ENCODE measurements at regions not wholly inside any gene's neighbourhood (a gene's known extent, or its start where the extent isn't known, plus 50 kb on each side); places are given as distances from the start of the nearest gene placed in this dataset.

DNA sequence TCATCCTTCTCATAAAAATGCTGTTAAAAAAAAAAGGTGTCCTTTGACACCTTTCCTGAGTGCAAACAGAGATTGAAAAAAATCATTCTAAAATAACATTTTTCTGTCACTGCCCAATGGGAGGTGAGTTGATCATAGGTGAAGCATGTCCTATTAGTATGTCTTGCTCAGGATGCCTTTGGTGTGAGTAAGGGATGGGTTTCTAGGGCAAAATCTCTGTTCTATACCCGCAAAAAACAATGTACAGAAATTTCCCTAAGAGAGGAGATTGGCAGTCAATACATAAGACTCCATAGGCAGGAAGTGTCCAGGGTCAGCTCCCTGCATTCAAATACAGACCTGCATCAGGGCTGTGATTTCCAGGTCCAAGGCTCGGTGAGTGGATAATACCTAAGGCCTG lies 195.2 kb downstream of the DAD1 start:
- DNase-seq (ENCODE audit: low read depth in 2 of 3, low spot score in 2 of 3): no peak

GRCh38 chr14:22391908-22392565 lies 197.0 kb downstream of the DAD1 start:
- peak in 2 of 3 donors; percentile 81 to 91 for DNase-seq (ENCODE audit: low read depth in 2 of 3, low spot score in 2 of 3)

GRCh38 chr14:22390824-22391461 lies 198.1 kb downstream of the DAD1 start:
- DNase-seq (ENCODE audit: low read depth in 2 of 3, low spot score in 2 of 3): no peak

- no peak for DNase-seq (ENCODE audit: low read depth in 2 of 3, low spot score in 2 of 3)
Measured at GRCh38 chr14:22390195-22390594, 198.8 kb downstream of the DAD1 start.

DNA sequence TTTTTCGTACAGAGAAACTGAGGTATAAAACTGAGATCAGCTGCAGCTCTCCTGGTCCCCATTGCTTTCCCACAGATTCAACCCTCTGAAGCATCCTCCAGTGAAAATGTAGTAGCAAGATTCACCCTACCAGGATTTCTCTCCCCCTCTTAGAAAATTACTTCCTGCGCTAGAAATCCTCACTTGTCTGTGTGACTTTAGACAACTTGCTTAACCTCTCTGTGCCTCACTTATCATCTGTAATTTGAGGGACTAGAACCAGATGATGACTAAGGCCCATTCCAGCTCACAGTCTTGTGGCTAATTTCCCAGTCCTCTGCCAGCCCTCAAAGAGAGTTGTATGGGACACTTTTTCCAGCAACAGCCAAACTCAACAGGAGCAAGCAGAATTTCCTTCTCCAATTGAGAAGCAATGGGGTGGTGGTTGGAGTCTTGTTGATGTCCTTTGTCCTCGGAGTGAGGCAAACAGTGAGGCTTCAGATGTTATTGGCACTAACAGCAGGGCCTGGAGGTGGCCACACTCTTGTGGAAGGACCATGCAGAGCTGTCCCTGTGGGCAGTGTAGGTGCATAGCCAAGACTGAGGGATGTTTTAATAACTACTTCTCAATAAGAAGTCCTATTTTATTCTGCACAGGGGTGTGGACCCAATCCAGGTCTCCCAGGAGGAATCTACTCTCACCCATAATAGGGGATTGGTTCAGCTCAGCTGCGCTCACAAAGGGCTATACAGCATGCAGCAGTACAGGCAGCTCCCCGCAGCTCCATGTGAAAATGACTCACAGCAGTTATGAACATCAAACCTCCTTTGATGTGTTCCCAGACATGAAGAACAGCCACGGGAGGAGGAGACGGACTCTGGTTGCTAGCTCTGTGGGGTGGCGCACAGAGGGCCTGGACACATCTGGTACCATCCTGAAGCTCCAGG lies 200.1 kb downstream of the DAD1 start:
- no peak for DNase-seq (ENCODE audit: low read depth in 2 of 3, low spot score in 2 of 3)

GRCh38 chr14:22387776-22388241 lies 201.2 kb downstream of the DAD1 start:
- DNase-seq (ENCODE audit: low read depth in 2 of 3, low spot score in 2 of 3): no peak

DNA sequence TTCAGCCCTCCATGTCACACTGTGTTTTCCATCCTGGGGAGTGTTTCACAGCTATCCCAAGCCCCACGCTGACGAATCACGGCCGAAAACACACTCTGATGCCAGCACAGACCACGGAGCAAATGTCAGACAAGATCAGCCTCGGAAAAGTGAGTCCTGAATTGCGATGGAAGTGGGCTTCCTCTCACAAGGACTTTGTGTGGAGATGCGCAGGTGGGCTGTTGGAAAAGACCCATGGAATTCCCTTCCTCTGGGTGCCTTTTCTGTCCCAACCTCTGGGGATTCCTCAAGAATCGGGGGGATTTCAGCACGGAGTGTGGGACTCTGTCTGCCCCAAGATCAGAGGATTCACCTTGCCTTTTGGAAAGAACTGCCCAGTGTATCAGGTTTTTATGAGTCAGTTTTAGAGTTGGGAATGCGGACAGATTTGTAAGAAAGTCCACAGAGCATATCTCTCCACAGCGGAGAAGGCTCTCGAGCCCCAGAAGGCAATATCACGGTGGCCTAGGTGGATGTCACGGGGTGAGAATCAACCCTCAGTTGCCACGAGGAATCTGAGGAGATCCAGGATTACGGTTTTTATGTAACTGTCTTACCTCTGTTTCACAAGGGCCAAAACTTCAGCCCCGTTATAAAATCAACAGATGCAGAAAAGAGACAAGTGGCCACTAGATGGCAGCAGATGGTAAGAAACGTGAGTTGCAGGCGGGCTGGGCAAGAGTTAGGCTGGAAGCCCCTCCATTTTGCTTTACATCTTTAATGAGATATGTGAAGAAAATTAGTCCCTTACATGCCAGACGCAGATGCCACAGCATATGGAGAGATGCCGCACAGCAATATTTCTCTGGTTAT lies 201.9 kb downstream of the DAD1 start:
- peak in 2 of 3 donors; percentile 80 to 94 for DNase-seq (ENCODE audit: low read depth in 2 of 3, low spot score in 2 of 3)

GRCh38 chr14:22384974-22385526 lies 204.0 kb downstream of the DAD1 start:
- no peak for DNase-seq (ENCODE audit: low read depth in 2 of 3, low spot score in 2 of 3)

DNA sequence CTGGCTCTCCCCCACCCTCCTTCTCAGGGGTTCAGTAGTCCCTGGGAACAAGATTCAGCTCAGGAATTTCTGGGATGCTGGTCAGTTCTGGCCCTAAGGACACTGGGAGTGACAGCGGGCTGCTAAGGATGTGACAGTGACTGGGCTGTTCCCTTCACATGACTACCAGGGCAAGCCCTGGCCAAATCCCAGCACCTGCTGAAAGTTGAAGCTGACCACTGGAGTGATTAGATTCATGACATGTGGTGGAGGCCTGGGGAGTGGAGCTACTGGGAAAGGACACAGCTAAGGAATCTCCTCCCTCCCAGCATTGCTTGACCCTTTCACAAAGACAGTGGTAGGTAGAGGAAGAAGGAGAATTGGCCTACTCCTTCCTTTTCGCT lies 204.9 kb downstream of the DAD1 start:
- no peak for DNase-seq (ENCODE audit: low read depth in 2 of 3, low spot score in 2 of 3)

GRCh38 chr14:22383515-22384166 lies 205.4 kb downstream of the DAD1 start:
- no peak for DNase-seq (ENCODE audit: low read depth in 2 of 3, low spot score in 2 of 3)

GRCh38 chr14:22382955-22383354 lies 206.1 kb downstream of the DAD1 start:
- no peak for DNase-seq (ENCODE audit: low read depth in 2 of 3, low spot score in 2 of 3)

GRCh38 chr14:22382395-22382794 lies 206.6 kb downstream of the DAD1 start:
- DNase-seq (ENCODE audit: low read depth in 2 of 3, low spot score in 2 of 3): no peak

DNA sequence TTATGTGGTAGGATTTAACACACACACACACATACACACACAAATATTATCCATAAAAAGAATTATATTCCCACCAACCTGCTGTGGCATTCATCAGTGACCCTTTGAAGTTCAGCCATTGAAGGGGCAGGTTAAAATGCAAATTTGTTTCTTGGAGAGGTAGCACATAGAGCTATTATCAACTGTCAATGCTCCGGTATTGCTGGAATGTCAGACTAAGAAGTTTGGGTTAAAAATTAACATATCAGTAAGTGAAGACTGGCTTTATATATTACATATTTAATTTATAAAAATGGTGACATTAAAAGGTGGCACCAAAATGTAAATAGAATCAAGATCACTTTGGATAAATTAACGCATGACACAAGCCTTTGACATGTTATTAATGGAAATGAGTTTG lies 207.3 kb downstream of the DAD1 start:
- DNase-seq (ENCODE audit: low read depth in 2 of 3, low spot score in 2 of 3): no peak

DNA sequence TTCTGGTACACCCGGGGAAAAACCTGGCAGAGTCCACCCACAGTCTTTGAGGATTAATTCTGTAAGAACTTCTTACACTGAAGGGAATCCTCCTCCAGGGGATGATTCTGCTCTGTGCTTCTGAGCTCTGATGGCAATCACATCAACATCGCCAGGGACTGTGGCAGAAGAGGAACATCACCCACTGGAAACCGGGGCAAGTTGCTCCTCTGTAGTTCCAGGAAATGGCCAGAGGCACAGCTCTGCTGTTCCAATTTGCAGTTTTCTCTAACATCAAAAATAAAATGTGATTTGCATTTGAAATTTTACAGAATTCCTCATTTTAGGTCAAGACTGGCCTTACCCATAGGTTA lies 207.6 kb downstream of the DAD1 start:
- DNase-seq (ENCODE audit: low read depth in 2 of 3, low spot score in 2 of 3): no peak

DNA sequence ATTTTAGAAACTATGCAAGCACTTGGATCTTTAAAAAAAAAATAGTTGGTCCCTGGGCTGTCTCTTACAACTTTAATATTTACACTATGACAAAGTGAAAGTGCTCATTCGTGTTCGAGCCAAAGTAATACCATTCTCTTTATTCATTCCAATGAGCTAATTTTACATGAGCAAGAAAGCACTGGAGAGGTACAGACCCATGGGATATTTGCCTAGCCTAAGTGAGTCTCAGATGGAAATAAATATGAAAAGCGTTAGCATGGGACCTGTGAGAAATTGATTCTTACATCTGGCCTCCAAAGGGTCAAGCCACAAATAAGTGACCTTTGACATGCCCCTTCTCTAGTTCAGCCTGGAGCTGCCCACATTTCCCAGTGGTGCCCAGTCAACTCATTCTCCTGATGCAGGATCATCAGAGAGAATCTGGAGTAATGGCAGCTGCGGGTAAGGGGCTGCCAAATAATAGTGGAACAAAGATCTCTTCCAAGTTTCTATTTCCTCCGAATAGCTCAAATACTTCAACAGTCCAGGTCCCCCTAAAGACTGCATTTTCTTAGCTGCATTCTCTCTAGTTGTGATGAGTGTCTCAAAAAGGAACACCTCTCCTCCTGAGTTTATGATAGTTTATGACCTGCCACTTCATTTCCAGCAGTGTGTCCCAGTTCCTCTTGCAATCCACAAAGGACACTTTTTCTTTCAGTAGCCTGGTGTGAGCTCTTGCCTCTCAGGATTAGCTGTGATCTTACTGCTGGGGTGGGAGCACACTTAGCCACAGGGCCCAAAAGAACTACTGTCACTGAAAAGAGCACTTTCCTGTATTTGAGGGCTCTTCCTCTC lies 208.2 kb downstream of the DAD1 start:
- no peak for DNase-seq (ENCODE audit: low read depth in 2 of 3, low spot score in 2 of 3)

GRCh38 chr14:22379727-22380126 lies 209.3 kb downstream of the DAD1 start:
- no peak for DNase-seq (ENCODE audit: low read depth in 2 of 3, low spot score in 2 of 3)

DNA sequence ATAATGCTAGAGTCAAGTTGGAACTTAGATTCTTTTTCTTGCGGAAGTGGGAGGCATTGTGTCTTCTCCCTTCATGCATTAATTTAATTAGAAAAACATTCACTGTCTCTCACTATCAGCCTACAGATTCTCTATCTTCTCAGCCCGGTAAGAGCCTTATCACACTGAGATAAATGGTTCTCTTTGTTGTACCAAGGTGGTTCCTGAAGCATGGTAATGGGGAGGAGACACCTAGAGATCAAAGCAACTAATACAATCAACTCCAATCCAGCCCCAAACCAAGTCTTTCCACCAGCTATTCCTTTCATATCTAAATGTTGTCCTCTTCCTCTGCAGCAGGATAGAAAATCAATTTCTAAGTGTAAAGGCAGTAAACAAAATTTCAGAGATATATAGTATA lies 210.8 kb downstream of the DAD1 start:
- no peak for DNase-seq (ENCODE audit: low read depth in 2 of 3, low spot score in 2 of 3)

GRCh38 chr14:22375321-22375930 lies 213.6 kb downstream of the DAD1 start:
- DNase-seq (ENCODE audit: low read depth in 2 of 3, low spot score in 2 of 3): peak in 1 of 3 donors; percentile 84

All from hematopoietic multipotent progenitor cell (in vitro differentiated cells).